ENCODE measurements at regions not wholly inside any gene's neighbourhood (a gene's known extent, or its start where the extent isn't known, plus 50 kb on each side); places are given as distances from the start of the nearest gene placed in this dataset.

- no peak for TF ChIP-seq EZH2 (IDR thresholded peaks at IDR 0.05; ENCODE audit: low read depth)
- TF ChIP-seq CTCF (conservative IDR thresholded peaks at IDR 0.05): no peak
These were observed 390.2 kb upstream of the TNP1 start for GRCh38 chr2:217250013-217250524.

Data from PC-9 (cell line).